ENCODE measurements at regions not wholly inside any gene's neighbourhood (a gene's known extent, or its start where the extent isn't known, plus 50 kb on each side); places are given as distances from the start of the nearest gene placed in this dataset.

- no peaks in the 10 kb centered on the region for H3K27me3 ChIP-seq (ENCODE audit: insufficient read depth, low read length)
- no peaks in the 10 kb centered on the region for H3K36me3 ChIP-seq (ENCODE audit: insufficient read depth, low read length)
- no CpG with 5 or more reads among the region's 1 CpG for WGBS
- H3K27ac ChIP-seq (ENCODE audit: low read depth, low read length), result no peak overlapping the region
- no peak overlapping the region for H3K4me3 ChIP-seq (ENCODE audit: low read length)
- H3K9ac ChIP-seq (ENCODE audit: low read depth, low read length), result no peak overlapping the region
- no peaks in the 10 kb centered on the region for H3K9me3 ChIP-seq (ENCODE audit: insufficient read depth, low read depth, low read length)
- H3K4me1 ChIP-seq (ENCODE audit: insufficient read depth, low read length), result peaks cover 9% of the 10 kb centered on the region
Measured at GRCh38 chr2:193517615-193518014, 1322.9 kb upstream of the TMEFF2 start.

GRCh38 chr2:193506035-193506434, 1311.3 kb upstream of the TMEFF2 start:
- Histone ChIP-seq H3K4me1 (ENCODE audit: insufficient read depth, low read length) (no peaks in the 10 kb centered on the region), H3K9me3 (ENCODE audit: insufficient read depth, low read depth, low read length) (no peaks in the 10 kb centered on the region), H3K36me3 (ENCODE audit: insufficient read depth, low read length) (no peaks in the 10 kb centered on the region), H3K27me3 (ENCODE audit: insufficient read depth, low read length) (no peaks in the 10 kb centered on the region), H3K9ac (ENCODE audit: low read depth, low read length) (no peak overlapping the region), H3K27ac (ENCODE audit: low read depth, low read length) (no peak overlapping the region), H3K4me3 (ENCODE audit: low read length) (no peak overlapping the region)
- 98% methylated on average over 11 of the region's 11 CpGs for WGBS

- Histone ChIP-seq H3K27me3 (ENCODE audit: insufficient read depth, low read length) (no peaks in the 10 kb centered on the region), H3K27ac (ENCODE audit: low read depth, low read length) (no peak overlapping the region), H3K9me3 (ENCODE audit: insufficient read depth, low read depth, low read length) (no peaks in the 10 kb centered on the region), H3K4me1 (ENCODE audit: insufficient read depth, low read length) (no peaks in the 10 kb centered on the region), H3K4me3 (ENCODE audit: low read length) (no peak overlapping the region), H3K36me3 (ENCODE audit: insufficient read depth, low read length) (no peaks in the 10 kb centered on the region), H3K9ac (ENCODE audit: low read depth, low read length) (no peak overlapping the region)
- WGBS, result 93% methylated on average over 6 of the region's 7 CpGs
Measured at GRCh38 chr2:193505620-193506019, 1310.9 kb upstream of the TMEFF2 start.

GRCh38 chr2:193502363-193503035, 1307.8 kb upstream of the TMEFF2 start:
- WGBS, result 92% methylated on average over 42 of the region's 42 CpGs
- Histone ChIP-seq H3K9me3 (ENCODE audit: insufficient read depth, low read depth, low read length) (no peaks in the 10 kb centered on the region), H3K4me3 (ENCODE audit: low read length) (peak overlapping the region; percentile 50), H3K9ac (ENCODE audit: low read depth, low read length) (peak overlapping the region; percentile 55), H3K4me1 (ENCODE audit: insufficient read depth, low read length) (no peaks in the 10 kb centered on the region), H3K27ac (ENCODE audit: low read depth, low read length) (no peak overlapping the region), H3K36me3 (ENCODE audit: insufficient read depth, low read length) (no peaks in the 10 kb centered on the region), H3K27me3 (ENCODE audit: insufficient read depth, low read length) (no peaks in the 10 kb centered on the region)

GRCh38 chr2:193496786-193497185, 1302.1 kb upstream of the TMEFF2 start:
- WGBS, result 94% methylated on average over 2 of the region's 2 CpGs
- no peak overlapping the region for H3K4me3 ChIP-seq (ENCODE audit: low read length)

GRCh38 chr2:193482557-193482956, 1287.8 kb upstream of the TMEFF2 start:
- H3K27ac ChIP-seq (ENCODE audit: low read depth, low read length), result no peak overlapping the region
- H3K4me3 ChIP-seq (ENCODE audit: low read length), result no peak overlapping the region
- no peaks in the 10 kb centered on the region for H3K36me3 ChIP-seq (ENCODE audit: insufficient read depth, low read length)
- no peaks in the 10 kb centered on the region for H3K9me3 ChIP-seq (ENCODE audit: insufficient read depth, low read depth, low read length)
- WGBS, result 94% methylated on average over 2 of the region's 3 CpGs
- no peak overlapping the region for H3K9ac ChIP-seq (ENCODE audit: low read depth, low read length)
- H3K4me1 ChIP-seq (ENCODE audit: insufficient read depth, low read length), result peaks cover 6% of the 10 kb centered on the region; the same call in 1 of the 2 replicates
- H3K27me3 ChIP-seq (ENCODE audit: insufficient read depth, low read length), result no peaks in the 10 kb centered on the region

More at GRCh38 chr2:193496786-193497185, 1302.1 kb upstream of the TMEFF2 start:
- no peaks in the 10 kb centered on the region for H3K9me3 ChIP-seq (ENCODE audit: insufficient read depth, low read depth, low read length)
- H3K27ac ChIP-seq (ENCODE audit: low read depth, low read length), result no peak overlapping the region
- H3K9ac ChIP-seq (ENCODE audit: low read depth, low read length), result no peak overlapping the region
- H3K4me1 ChIP-seq (ENCODE audit: insufficient read depth, low read length), result no peaks in the 10 kb centered on the region
- no peaks in the 10 kb centered on the region for H3K36me3 ChIP-seq (ENCODE audit: insufficient read depth, low read length)
- no peaks in the 10 kb centered on the region for H3K27me3 ChIP-seq (ENCODE audit: insufficient read depth, low read length)

GRCh38 chr2:193480187-193480586, 1285.5 kb upstream of the TMEFF2 start:
- Histone ChIP-seq H3K27ac (ENCODE audit: low read depth, low read length) (no peak overlapping the region), H3K36me3 (ENCODE audit: insufficient read depth, low read length) (no peaks in the 10 kb centered on the region), H3K9me3 (ENCODE audit: insufficient read depth, low read depth, low read length) (no peaks in the 10 kb centered on the region), H3K9ac (ENCODE audit: low read depth, low read length) (no peak overlapping the region), H3K4me1 (ENCODE audit: insufficient read depth, low read length) (peaks cover 6% of the 10 kb centered on the region; the same call in 1 of the 2 replicates), H3K27me3 (ENCODE audit: insufficient read depth, low read length) (no peaks in the 10 kb centered on the region), H3K4me3 (ENCODE audit: low read length) (no peak overlapping the region)
- WGBS, result 89% methylated on average over 1 of the region's 1 CpG

- Histone ChIP-seq H3K4me1 (ENCODE audit: insufficient read depth, low read length) (peaks cover 6% of the 10 kb centered on the region; the same call in 1 of the 2 replicates), H3K9me3 (ENCODE audit: insufficient read depth, low read depth, low read length) (no peaks in the 10 kb centered on the region), H3K27ac (ENCODE audit: low read depth, low read length) (no peak overlapping the region), H3K4me3 (ENCODE audit: low read length) (no peak overlapping the region), H3K36me3 (ENCODE audit: insufficient read depth, low read length) (no peaks in the 10 kb centered on the region), H3K27me3 (ENCODE audit: insufficient read depth, low read length) (no peaks in the 10 kb centered on the region), H3K9ac (ENCODE audit: low read depth, low read length) (no peak overlapping the region)
- 94% methylated on average over 6 of the region's 6 CpGs for WGBS
Measured at GRCh38 chr2:193476171-193476800, 1281.6 kb upstream of the TMEFF2 start.

GRCh38 chr2:193475038-193475437, 1280.3 kb upstream of the TMEFF2 start:
- no peak overlapping the region for H3K4me3 ChIP-seq (ENCODE audit: low read length)
- H3K27me3 ChIP-seq (ENCODE audit: insufficient read depth, low read length), result no peaks in the 10 kb centered on the region
- H3K9me3 ChIP-seq (ENCODE audit: insufficient read depth, low read depth, low read length), result no peaks in the 10 kb centered on the region
- no peaks in the 10 kb centered on the region for H3K36me3 ChIP-seq (ENCODE audit: insufficient read depth, low read length)
- 93% methylated on average over 3 of the region's 3 CpGs for WGBS
- H3K9ac ChIP-seq (ENCODE audit: low read depth, low read length), result no peak overlapping the region
- no peak overlapping the region for H3K27ac ChIP-seq (ENCODE audit: low read depth, low read length)
- peaks cover 4% of the 10 kb centered on the region; the same call in 1 of the 2 replicates for H3K4me1 ChIP-seq (ENCODE audit: insufficient read depth, low read length)

GRCh38 chr2:193469251-193469650, 1274.5 kb upstream of the TMEFF2 start:
- Histone ChIP-seq H3K27me3 (ENCODE audit: insufficient read depth, low read length) (no peaks in the 10 kb centered on the region), H3K4me1 (ENCODE audit: insufficient read depth, low read length) (no peaks in the 10 kb centered on the region), H3K9me3 (ENCODE audit: insufficient read depth, low read depth, low read length) (no peaks in the 10 kb centered on the region), H3K27ac (ENCODE audit: low read depth, low read length) (no peak overlapping the region), H3K4me3 (ENCODE audit: low read length) (no peak overlapping the region), H3K9ac (ENCODE audit: low read depth, low read length) (no peak overlapping the region), H3K36me3 (ENCODE audit: insufficient read depth, low read length) (no peaks in the 10 kb centered on the region)
- WGBS, result 95% methylated on average over 3 of the region's 3 CpGs

- H3K9ac ChIP-seq (ENCODE audit: low read depth, low read length), result no peak overlapping the region
- H3K9me3 ChIP-seq (ENCODE audit: insufficient read depth, low read depth, low read length), result no peaks in the 10 kb centered on the region
- H3K27me3 ChIP-seq (ENCODE audit: insufficient read depth, low read length), result no peaks in the 10 kb centered on the region
- no peaks in the 10 kb centered on the region for H3K4me1 ChIP-seq (ENCODE audit: insufficient read depth, low read length)
- no peak overlapping the region for H3K27ac ChIP-seq (ENCODE audit: low read depth, low read length)
- no peak overlapping the region for H3K4me3 ChIP-seq (ENCODE audit: low read length)
- H3K36me3 ChIP-seq (ENCODE audit: insufficient read depth, low read length), result no peaks in the 10 kb centered on the region
Measured at GRCh38 chr2:193467276-193467987, 1272.7 kb upstream of the TMEFF2 start.
